GM18508 (cell line): ENCODE measurements at regions not wholly inside any gene's neighbourhood (a gene's known extent, or its start where the extent isn't known, plus 50 kb on each side); places are given as distances from the start of the nearest gene placed in this dataset.
"Not testable (repeated sequence)": the region's sequence is repeated elsewhere in the genome, so short reads cannot be mapped to it uniquely, and the experiment has no call there.

ENCODE experiments used
- ATAC-seq: cut with Tn5 transposase; IDR thresholded peaks from one replicate; pipeline ENCODE4 v1.9.1; 2021; ENCODE audit warnings: moderate number of reproducible peaks; ENCODE audit not compliant: insufficient read depth, unreplicated experiment

DNA sequence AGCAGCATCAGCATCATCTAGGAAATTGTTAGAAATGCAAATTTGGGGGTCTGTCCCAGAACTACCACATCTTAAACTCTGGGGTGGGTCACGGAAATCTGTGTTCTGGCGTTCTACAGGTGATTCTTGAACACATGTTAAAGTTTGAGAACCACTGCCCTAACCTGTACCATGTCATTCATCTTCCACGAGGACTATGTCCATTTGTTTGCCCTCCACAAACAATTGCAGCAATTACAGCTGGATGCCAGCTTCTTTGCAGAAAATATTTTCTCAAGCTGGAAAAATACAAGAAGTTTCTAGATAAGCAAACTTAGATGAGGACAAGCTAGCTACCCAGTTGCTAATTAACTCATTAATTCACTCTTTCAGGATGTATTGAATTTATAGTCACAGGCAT, 54.1 kb downstream of the MAFB start:
- ATAC-seq, result no peak

DNA sequence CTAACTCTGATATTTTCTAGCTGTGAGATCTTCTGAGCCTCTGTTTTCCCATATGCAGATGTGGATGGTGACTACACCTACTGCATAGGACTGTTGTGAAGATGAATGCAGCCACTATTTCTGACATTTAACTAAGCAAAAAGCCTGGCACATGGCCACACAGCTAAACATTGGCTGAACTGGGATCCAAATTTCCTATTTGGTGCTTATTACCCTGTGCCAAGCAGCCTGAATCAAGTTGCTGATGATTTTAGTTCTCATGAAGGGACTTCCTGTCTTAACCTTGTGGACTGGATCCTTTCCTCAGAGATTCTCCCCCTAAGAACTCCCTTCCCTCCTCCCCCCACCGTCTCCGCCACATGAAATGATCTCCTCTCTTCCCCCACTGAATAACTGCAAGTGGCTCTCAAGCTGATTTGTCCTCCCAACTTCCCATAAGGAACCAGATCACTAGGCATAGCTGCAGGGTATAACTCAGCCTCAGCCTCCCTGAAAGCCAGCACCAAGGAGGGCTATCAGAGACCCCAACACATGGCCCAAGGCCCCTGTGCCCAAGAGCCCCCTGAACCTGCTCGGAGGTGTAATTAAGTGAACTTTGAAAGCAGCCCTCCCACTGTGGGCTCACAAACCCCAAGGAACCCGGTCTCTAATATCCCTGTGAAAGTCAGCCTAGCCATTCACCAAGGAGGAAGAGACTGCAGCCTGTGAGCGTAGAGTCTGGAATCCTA, 55.7 kb downstream of the MAFB start:
- ATAC-seq, result no peak

DNA sequence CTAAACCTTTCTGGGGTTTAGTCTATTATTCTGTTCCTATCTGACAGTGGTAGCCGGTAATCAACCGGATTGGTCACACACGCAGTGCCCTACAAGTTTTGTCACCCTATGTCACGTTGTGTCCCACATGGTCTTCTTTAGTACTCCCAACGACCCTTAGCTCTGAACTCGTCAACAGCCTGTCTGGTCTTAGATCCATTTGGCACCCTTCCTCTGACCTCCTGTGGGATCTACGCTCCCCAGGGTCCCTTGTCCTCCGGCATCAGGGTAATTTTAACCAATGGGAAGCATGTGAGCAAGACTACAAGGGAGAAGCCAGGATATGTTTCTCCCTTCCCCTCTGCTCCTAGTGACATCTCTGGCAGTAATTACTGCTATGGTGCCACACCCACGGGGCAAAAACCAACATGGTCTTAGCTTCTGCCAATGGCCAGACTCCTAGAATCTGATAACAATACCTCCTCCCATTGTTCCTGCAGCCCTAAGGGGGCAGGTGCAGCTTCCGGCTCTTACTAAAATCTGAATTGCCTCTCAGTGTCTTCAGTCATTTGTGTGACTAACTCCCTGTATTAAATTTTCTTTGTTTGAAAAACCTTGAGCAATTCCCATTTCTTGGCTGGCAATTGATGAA, 56.6 kb downstream of the MAFB start:
- no peak for ATAC-seq

DNA sequence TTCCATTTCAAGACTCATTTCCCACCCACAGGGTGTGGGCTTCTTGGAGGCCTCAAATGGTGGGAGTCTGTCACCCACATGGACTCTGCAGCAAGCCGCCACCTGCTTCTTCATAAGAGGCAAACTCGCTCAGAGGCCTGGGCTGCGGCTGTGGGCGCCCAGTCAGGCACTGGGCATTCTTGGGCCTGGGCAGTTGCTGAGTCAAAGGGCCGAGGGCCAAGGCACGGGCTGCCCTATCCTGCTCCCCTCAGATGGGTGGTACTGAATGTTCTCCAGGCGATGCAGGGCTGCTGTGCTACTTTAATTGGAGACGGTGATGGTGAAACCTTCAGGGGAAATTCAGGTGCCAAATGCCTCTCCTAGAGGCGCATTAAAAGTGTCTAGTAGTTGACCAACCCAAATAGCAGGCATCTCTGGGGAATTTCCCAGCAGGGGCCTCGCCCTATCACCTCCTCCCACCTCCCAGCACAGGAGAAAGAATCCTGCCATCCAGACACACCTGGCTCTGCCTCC, 57.9 kb downstream of the MAFB start:
- no peak for ATAC-seq

DNA sequence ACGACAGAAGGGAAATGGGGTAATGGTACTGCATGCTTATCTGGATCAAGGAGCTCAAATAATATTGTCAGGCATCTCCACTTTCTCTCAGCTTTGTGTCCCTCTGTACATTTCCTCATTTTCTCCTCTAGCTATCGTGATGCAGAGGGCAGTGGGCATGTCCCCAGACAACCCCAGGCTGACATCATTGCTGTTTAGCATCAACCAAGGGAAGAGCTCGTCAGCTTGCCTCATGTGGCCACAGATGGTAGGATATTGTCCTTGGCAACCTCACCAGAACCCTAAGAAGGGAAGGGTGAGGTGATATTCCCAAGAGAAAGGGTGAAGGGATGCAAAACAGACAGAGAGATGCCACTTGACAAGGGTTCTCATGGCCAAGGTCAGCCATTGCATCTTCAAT, 58.3 kb downstream of the MAFB start:
- no peak for ATAC-seq

DNA sequence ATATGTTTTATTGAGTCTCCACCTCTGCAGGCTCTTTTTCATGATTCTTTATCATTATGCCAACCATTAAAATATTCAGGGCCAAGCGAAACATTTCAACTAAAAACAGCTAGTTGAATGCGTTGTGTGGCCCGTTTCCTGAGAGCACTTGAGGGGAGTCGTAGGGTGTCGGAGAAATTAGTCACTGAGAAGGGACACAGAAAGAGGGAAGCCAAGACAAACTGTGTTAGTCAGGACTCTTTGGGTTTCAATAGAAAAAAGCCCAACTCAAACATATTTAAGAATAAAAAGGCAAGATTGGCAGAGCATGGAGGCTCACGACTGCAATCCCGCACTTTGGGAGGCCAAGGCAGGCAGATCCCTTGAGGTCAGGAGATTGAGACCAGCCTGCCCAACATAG, 58.9 kb downstream of the MAFB start:
- ATAC-seq, result no peak

DNA sequence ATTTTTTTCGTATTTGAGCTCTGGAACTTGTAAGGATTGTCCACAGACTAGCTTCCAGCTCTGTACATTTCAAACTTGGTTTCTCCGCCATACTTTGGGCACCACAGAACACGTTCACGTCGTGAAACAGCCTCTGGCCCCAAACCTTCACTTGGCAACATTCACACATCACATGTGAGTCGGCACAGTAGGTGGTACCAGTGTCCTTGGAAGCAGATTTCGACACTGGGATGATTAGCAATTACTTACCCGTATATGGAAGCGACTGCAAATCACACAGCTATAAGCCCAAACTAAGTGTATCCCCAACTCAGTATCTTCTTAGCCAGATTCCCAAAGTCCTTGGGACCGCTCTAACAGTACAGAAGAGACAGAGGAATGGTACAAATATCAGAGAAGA, 60.2 kb downstream of the MAFB start:
- ATAC-seq, result no peak

DNA sequence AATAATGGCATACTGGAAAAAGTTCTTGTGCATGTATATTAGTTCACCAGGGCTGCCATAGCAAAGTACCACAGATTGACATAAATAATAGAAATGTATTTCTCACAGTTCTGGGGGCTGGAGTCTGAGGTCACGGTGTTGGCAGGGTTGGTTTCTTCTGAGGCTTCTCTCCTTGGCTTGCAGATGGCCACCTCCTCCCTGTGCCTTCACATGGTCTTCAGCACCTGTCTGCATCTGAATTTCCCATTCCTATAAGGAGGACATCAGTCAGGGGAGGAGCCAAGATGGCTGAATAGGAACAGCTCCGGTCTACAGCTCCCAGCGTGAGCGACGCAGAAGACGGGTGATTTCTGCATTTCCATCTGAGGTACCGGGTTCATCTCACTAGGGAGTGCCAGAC, 70.0 kb downstream of the MAFB start:
- not testable (repeated sequence) for ATAC-seq

DNA sequence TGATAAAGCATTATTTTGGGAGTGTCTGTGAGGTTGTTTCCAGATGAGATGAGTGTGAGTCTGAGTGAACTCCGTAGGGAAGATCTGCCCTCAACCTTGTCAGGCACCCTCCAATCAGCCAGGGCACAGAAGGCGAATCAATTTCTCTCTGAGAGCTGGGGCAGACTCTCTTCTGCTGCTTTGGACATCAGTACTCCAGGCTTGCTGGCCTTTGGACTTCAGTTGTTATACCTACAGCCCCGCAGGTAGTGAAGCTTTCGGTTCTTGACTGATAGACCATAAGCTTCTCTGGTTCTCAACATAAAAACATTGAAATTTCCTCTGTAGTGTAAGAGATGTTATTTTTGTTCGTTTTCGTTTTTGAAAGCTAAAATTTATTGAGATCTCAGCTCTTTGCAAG, 71.4 kb downstream of the MAFB start:
- ATAC-seq, result no peak

DNA sequence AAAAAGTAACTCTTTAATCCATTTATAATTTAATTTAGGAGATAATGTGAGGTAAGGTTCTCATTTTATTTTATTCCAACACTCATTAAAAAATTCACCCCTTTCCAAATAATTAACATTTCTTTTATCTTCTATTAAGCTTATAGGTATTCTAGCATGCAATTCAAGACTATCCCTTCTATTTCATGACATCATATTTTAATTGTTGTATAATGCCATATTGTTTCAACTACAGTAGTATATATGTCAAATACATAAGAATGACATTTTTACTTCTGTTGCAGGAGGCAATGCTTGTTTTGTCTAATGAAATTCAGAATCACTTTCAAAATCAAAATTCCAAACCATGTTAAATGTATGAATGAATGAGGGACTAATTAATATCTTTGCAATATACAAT, 76.2 kb downstream of the MAFB start:
- no peak for ATAC-seq

DNA sequence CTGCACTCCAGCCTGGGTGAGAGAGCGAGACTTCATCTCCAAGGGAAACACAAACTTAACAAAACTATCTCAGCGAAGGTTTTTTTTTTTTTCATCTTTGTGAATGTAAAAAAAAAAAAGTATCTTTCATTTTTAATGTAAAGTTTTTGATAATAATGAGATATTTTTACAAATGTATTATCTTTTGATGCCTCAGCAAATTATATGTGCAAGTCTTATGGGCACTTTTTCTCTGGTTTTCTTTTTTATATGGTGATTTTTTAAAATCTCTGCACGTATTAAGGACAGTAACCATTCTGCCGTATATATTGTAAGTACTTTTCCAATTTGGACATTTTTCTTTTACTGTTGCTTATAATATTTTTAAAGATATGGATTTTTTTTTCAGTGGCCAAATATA, 76.8 kb downstream of the MAFB start:
- no peak for ATAC-seq

DNA sequence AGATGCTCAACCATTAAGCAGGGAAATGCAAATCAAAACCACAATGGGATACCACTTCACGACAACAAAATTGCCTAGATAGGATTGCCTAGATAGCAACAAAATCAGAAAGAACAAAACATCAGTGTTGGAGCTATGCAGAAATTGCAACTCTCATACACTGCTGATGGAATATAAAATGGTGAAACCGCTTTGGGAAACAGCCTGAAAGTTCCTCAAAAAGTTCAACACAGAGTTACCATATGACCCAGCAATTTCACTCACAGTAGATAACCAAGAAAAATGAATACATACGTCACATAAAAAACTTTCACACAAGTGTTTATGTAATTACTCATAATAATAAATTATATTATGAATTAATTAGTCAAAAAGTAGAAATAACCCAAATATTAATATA, 78.3 kb downstream of the MAFB start:
- no peak for ATAC-seq

DNA sequence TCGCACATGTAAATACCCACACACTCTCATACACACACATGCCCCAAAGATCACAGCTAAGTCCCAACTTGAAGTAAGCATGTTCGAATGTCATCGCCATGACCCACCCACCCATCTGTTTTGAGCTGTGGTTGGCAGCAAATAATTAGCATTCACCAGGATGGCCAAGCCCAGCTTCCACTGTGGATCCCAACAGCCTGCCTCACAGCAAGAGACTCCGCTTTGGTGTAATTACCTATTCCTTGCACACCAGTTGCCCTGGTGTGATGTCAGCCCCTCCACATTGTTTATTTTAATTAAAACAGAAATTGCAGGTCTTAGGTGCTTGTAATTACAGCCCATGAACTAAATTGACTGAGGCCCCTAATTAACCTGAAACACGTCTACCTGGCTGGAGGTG, 81.1 kb downstream of the MAFB start:
- ATAC-seq, result no peak

DNA sequence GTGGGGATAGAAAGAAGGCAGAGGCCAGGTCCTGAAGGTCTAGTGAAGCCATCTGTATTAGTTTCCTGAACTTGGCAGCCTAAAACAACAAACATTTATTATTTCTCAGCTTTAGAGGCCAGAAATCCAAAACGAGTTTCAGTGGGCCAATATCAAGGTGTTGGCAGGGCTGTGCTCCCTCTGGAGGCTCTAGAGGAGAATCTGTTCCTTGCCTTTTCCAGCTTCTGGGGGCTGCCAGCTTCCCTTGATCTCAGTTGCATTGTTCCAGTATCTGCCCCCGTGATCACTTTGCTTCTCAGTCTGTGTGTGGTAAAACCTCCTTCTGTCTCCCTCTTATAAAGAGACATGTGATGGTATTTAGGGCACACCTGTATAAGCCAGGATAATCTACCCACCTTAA, 82.4 kb downstream of the MAFB start:
- no peak for ATAC-seq

DNA sequence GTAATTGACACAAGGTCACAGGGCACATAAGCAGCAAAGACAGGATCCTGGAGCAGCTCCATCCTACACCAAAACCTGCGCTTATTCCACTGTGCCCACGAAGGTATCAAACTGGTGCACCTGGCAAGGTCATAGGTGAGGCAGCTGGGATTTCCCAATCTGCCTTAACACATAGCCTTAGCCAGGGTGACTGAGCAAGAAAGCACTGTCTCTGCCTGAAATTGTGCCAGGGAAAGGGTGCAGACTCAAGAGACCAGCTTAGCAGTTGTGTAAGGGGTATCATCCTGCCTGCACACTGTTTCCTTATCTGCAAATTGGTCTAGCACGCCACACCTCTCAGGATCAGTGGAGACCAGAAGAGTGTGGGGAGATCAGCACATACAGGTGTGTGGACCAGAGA, 82.8 kb downstream of the MAFB start:
- ATAC-seq, result no peak

DNA sequence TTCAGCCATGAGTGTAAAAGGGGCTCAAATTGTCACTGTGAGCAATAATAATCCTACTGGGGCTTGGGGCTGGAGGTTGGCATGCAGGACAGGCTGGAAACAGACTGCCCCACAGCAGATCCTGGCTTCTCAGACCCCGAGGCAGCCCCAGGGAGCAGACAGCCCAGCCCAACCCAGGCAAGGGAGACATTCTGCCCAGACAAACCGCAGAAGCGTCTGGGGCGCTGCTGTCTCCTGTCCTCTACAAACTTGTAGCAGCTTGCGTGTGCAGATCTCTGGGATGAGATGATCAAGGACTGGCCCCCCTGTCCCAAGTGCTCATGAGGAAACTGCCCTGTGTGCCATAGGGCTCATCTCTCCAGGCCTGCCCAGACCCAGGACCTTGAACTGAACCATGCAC, 84.6 kb downstream of the MAFB start:
- ATAC-seq, result no peak

DNA sequence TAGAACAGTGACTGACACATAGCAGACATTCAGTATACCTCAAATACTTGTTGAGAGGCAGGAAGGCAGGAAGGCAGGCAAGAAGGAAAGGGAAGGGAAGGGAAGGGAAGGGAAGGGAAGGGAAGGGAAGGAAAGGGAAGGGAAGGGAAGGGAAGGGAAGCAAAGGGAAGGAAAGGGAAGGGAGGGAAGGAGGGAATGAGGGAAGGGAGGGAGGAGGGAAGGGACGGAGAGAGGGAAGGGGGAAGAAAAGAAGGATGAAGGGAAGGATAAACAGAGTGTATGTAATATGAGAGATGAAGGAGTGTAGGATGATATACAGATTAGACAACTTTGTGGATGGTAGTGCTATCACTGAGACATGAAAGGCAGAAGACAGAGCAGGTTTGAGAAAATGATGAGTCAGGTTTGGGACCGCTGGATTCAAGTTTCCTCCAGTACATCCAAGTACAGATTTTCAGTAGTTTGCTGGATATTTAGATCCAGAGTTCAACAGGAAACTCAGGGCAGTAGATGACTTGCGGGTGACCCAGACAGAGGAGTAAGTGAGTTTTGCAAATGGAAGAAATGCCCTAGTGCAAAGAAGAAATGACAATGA, 85.9 kb downstream of the MAFB start:
- no peak for ATAC-seq

DNA sequence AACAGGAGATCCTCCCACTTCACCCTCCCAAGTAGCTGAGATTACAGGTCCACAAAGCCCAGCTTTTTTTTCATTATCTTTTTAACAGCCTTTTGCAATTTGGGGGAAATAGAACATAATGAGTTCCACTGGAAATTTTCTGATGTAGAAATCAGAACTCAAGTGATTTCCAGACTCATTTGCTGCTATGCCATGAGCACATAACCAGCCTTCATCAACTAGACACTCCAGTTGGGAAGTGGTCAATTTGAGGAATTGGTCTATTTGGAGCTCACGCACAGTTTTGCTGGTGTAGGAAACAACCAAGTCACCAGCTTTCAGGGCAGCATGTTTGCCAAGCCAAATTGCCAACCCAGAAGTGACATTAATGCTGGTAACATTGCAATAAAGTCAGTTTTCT, 86.7 kb downstream of the MAFB start:
- no peak for ATAC-seq

DNA sequence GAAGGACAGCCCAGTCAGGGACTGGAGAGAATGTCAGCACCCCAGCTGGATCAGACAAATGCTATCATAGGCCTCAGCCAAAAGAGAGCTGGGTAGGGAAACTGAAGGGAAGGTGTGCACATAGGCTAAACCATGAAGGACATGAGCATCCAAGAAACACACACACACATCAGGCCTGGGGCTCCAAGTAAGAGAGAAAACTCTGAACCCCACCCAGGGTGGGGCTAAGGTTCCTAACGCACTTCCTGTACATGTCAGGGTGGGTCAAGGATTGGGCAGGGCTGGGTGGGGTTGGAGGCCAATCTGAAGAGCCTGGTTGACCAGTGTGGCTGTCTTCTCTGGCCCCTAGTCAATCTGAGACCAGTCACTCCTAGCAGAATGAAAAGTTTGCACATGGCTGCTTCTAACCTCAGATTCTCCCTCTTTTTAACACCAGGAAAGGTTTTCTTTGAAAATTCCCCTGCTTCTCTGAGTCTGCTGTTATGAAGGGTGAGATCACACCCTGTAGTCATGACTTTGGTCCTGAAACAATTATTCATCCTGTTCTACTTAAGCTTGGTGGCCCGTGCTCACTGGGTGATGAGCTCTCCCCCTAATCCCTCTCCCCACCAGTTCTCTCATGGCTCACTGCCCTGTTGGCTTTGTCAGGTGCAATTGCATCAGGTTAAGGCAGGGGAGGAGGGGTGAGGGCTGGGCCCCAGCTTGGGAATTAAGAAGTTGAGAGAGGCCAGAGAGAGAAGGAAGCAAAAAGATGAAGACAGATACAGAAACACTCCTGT, 88.4 kb downstream of the MAFB start:
- ATAC-seq, result no peak

DNA sequence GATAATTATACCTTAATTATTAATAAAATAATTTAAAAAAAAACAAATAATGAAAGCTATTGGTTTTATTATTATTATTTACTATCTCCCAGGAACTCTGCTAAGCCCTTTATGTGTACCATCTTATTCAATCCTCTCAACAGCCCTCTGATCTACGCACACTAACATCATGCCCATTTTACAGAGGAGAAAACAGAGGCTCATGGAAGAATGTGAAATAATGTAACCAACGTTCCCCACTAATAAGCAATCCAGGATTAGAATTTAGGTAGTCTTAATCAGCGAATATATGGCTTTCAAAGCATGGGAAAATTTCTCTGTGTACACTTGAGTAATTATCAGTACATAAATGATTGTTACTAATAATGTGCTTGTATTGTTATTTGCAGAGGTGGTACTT, 89.0 kb downstream of the MAFB start:
- no peak for ATAC-seq

DNA sequence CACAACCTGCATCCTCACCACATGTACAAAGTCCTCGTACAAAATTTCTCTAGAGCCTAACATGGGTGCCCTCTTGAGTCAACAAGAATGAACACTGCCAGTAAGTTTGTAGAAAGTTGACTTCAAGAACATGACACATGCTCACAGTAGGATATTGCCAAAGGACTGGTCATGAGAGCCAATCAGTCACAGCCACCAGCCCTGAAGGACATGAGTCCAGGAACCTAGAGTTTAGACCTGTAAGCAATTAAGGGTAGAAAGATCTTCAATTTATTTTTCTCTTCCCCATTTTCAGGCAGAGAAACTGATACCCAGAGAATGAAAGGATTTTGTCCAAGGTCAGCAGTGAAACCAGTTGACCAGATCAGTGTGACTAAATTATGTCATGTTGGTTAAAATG, 96.1 kb downstream of the MAFB start:
- ATAC-seq, result no peak
